Nephron (organoid): ENCODE measurements at regions not wholly inside any gene's neighbourhood (a gene's known extent, or its start where the extent isn't known, plus 50 kb on each side); places are given as distances from the start of the nearest gene placed in this dataset.

Source experiments
- H3K27ac Mint-ChIP-seq, 3 experiments: 2 replicates each; pipeline ENCODE4 v1.8.0; 2020; ENCODE audit warnings: mixed read lengths in 3 of 3, mild to moderate bottlenecking in 2 of 3, moderate library complexity in 1 of 3
- H3K27me3 Mint-ChIP-seq: 2 replicates; pipeline ENCODE4 v1.8.0; 2021; ENCODE audit warnings: low read depth, mild to moderate bottlenecking, moderate library complexity, mixed read lengths
- H3K36me3 Mint-ChIP-seq: 2 replicates; pipeline ENCODE4 v1.8.0; 2020; ENCODE audit warnings: low read depth, mixed read lengths
- H3K4me1 Mint-ChIP-seq: 2 replicates; pipeline ENCODE4 v1.8.0; 2020; ENCODE audit warnings: mixed read lengths
- H3K4me3 Mint-ChIP-seq, 3 experiments: 2 replicates each; pipeline ENCODE4 v1.8.0; 2020; ENCODE audit warnings: mild to moderate bottlenecking in 3 of 3, mixed read lengths in 3 of 3, moderate library complexity in 2 of 3
- H3K9me3 Mint-ChIP-seq: 2 replicates; pipeline ENCODE4 v1.8.0; 2020; ENCODE audit warnings: mixed read lengths
- CTCF ChIP-seq, 3 experiments: fragments of 200-600 bp; sonication (generic); IDR thresholded peaks; one replicate each; pipeline ENCODE4 v1.5.0; 2021; ENCODE audit warnings: antibody characterized with exemption in 3 of 3; ENCODE audit not compliant: unreplicated experiment in 3 of 3

DNA sequence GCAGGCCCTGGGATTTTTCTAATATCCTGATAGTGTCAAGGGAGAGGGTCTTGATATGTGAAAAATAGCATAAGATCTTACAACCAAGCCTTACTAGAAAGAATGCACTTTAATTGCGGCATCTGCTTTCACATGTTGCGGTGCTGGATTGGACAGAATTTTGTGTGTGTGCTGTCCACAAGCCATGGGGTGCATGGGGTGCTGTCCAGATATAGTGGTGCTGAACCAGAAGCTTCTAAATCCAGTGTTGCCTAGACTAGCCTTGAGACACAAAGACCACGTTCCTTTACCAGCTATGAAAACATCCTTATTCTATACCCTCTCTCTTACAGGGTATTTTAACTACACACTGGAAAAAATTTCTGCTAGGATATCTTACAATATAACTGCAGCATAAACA is 244.0 kb downstream of the TMEM114 start:
- no peak for TF ChIP-seq CTCF (IDR thresholded peaks at IDR 0.05; ENCODE audit: unreplicated experiment in 3 of 3)
- H3K4me1 Mint-ChIP-seq, result no peaks in the 10 kb centered on the region
- no peaks in the 10 kb centered on the region for H3K36me3 Mint-ChIP-seq
- H3K4me3 Mint-ChIP-seq, result no peak overlapping the region
- H3K9me3 Mint-ChIP-seq, result no peaks in the 10 kb centered on the region
- H3K27ac Mint-ChIP-seq, result no peak overlapping the region
- peaks cover 14% of the 10 kb centered on the region for H3K27me3 Mint-ChIP-seq

DNA sequence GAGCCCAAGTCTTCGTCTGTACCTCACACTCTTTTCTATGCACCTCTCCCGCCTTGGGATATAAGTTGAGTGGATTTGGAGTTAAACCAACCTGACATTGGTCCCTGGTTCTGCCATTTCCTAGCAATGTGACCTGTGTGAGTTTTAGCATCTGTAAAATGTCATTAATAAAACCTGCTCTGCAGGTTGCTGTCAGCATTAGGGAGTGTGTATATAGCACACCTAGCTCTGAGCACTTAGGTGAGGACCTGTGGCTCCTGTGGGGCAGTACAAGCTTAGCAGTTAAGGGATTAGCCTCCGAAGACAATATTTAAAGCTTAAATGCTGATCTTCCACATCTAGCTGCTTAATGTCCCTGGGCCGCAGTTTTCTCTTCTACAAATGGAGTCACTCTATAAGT is 248.0 kb downstream of the TMEM114 start:
- H3K27ac Mint-ChIP-seq, result no peak overlapping the region
- no peaks in the 10 kb centered on the region for H3K4me1 Mint-ChIP-seq
- peaks cover 5% of the 10 kb centered on the region for H3K9me3 Mint-ChIP-seq
- peaks cover 24% of the 10 kb centered on the region for H3K27me3 Mint-ChIP-seq
- no peak for TF ChIP-seq CTCF (IDR thresholded peaks at IDR 0.05; ENCODE audit: unreplicated experiment in 3 of 3)
- no peaks in the 10 kb centered on the region for H3K36me3 Mint-ChIP-seq
- H3K4me3 Mint-ChIP-seq, result no peak overlapping the region

DNA sequence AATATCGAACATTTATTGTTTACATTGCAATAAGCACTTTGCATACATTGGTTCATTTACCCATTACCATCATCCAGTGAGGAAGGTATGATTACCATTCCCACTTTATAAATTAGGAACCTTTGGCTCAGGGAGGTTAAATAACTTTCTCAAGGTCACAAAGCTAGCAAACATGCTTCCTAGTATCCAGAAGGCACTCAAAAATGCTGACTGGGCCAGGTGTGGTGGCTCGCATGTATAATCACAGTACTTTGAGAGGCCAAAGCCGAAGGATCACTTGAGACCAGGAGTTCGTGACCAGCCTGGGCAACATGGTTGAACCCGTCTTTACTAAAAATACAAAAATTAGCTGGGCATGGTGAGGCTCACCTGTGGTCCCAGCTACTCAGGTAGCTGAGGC is 259.6 kb downstream of the TMEM114 start:
- Mint-ChIP-seq H3K36me3 (no peaks in the 10 kb centered on the region), H3K27ac (no peak overlapping the region), H3K27me3 (peaks cover 6% of the 10 kb centered on the region), H3K9me3 (no peaks in the 10 kb centered on the region), H3K4me3 (no peak overlapping the region), H3K4me1 (no peaks in the 10 kb centered on the region)
- no peak for TF ChIP-seq CTCF (IDR thresholded peaks at IDR 0.05; ENCODE audit: unreplicated experiment in 3 of 3)

- H3K9me3 Mint-ChIP-seq, result no peaks in the 10 kb centered on the region
- no peak overlapping the region for H3K27ac Mint-ChIP-seq
- H3K27me3 Mint-ChIP-seq, result no peaks in the 10 kb centered on the region
- no peaks in the 10 kb centered on the region for H3K4me1 Mint-ChIP-seq
- no peaks in the 10 kb centered on the region for H3K36me3 Mint-ChIP-seq
- no peak for TF ChIP-seq CTCF (IDR thresholded peaks at IDR 0.05; ENCODE audit: unreplicated experiment in 3 of 3)
- no peak overlapping the region for H3K4me3 Mint-ChIP-seq
These were observed 264.1 kb downstream of the TMEM114 start for GRCh38 chr16:8326232-8326631.

DNA sequence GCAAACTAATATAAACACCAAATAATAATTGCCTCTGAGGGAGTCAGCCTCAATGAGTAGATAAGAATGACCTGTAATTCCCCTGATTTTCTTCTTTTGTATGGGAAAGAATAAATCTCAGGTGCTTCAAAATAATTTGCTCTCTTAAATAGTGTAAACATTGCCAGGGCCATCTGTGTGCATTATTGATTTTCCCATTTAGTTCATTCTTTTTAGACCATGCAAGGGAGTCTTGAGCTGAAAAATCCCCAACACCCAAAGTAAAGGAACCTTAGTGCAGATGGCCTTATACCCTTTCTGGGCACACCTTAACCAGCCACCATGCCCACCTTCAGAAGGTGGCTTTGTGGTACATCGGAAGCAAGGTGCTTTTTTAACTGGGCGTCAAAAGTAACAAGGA is 267.2 kb downstream of the TMEM114 start:
- Mint-ChIP-seq H3K9me3 (no peaks in the 10 kb centered on the region), H3K36me3 (no peaks in the 10 kb centered on the region), H3K4me3 (no peak overlapping the region), H3K27ac (no peak overlapping the region), H3K27me3 (no peaks in the 10 kb centered on the region), H3K4me1 (peaks cover 6% of the 10 kb centered on the region)
- no peak for TF ChIP-seq CTCF (IDR thresholded peaks at IDR 0.05; ENCODE audit: unreplicated experiment in 3 of 3)

GRCh38 chr16:8320131-8320530 is 270.2 kb downstream of the TMEM114 start:
- H3K9me3 Mint-ChIP-seq, result no peaks in the 10 kb centered on the region
- no peaks in the 10 kb centered on the region for H3K27me3 Mint-ChIP-seq
- peaks cover 6% of the 10 kb centered on the region for H3K4me1 Mint-ChIP-seq
- H3K27ac Mint-ChIP-seq, result no peak overlapping the region
- no peaks in the 10 kb centered on the region for H3K36me3 Mint-ChIP-seq
- no peak for TF ChIP-seq CTCF (IDR thresholded peaks at IDR 0.05; ENCODE audit: unreplicated experiment in 3 of 3)
- H3K4me3 Mint-ChIP-seq, result no peak overlapping the region
